ENCODE measurements at regions not wholly inside any gene's neighbourhood (a gene's known extent, or its start where the extent isn't known, plus 50 kb on each side); places are given as distances from the start of the nearest gene placed in this dataset.

DNA sequence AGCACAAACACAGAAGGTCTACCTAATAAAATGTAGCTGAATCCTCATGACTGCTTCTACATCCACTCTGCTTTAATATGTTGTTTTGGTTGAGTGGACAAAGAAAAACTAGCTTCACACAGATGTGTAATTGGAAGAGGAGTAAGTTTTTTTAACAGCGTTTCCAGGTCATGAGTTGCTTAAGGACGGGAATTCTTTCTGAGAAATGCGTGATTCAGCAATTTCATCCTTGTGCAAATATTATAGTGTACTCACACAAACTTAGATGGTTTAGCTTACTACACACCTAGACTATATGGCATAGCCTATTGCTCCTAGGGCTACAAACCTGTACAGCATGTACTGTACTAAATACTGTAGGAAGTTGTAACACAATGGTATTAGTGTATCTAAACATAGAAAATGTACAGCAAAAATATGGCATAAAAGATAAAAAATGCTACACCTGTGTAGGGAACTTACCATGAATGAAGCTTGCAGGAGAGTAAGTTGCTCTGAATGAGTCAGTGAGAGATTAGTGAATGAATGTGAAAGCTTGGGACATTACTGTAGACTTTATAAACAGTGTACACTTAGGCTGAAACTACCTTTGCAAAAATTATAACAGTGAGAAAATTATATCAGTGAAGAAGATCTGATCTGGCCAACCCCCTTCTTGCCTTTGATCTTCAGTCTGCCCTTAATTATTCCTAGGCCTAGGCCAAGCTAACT, 70.8 kb upstream of the IL15 start:
- TF ChIP-seq CTCF (IDR thresholded peaks at IDR 0.05): no peak
- no peak for TF ChIP-seq EP300 (IDR thresholded peaks at IDR 0.05)
- no peak for TF ChIP-seq POLR2A (IDR thresholded peaks at IDR 0.05)
